ENCODE measurements at regions not wholly inside any gene's neighbourhood (a gene's known extent, or its start where the extent isn't known, plus 50 kb on each side); places are given as distances from the start of the nearest gene placed in this dataset.
"Not testable (repeated sequence)": the region's sequence is repeated elsewhere in the genome, so short reads cannot be mapped to it uniquely, and the experiment has no call there.

DNA sequence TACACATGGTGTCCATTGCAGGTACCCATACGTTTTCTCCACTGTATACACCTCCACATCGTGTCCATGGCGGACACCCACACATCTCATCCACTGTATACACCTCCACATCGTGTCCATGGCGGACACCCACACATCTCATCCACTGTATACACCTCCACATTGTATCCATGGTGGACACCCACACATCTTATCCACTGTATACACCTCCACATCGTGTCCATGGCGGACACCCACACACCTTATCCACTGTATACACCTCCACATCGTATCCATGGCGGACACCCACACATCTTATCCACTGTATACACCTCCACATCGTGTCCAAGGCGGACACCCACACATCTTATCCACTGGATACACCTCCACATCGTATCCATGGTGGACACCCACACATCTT, 50.4 kb upstream of the TTC34 start:
- DNase-seq (ENCODE audit: low spot score); intact Hi-C loops (cut with micrococcal nuclease; ENCODE audit: unreplicated experiment); H3K9me3 ChIP-seq (ENCODE audit: low read depth, low read length, poor library complexity, severe bottlenecking); H3K27ac ChIP-seq (ENCODE audit: low read depth, low read length, poor library complexity, severe bottlenecking); H3K4me3 ChIP-seq (ENCODE audit: low read depth, low read length, poor library complexity, severe bottlenecking); H3K36me3 ChIP-seq (ENCODE audit: insufficient read depth, low read length, poor library complexity, severe bottlenecking); CTCF ChIA-PET; BruUV-seq (replicated peaks); POLR2A ChIA-PET (ENCODE audit: low non-redundant PET); H3K4me1 ChIP-seq (ENCODE audit: insufficient read depth, low read length, poor library complexity, severe bottlenecking): not testable (repeated sequence)
- peaks cover 53% of the 10 kb centered on the region for H3K27me3 ChIP-seq (replicated peaks; ENCODE audit: insufficient read depth, low read depth, low read length, poor library complexity)

- TF ChIP-seq CTCF (conservative IDR thresholded peaks at IDR 0.05; ENCODE audit: low read depth, low read length) (no peak), EZH2 (IDR thresholded peaks at IDR 0.05; ENCODE audit: borderline replicate concordance, low read depth, low read length, poor library complexity, severe bottlenecking) (no peak)
- no peaks in the 10 kb centered on the region for H3K4me1 ChIP-seq (ENCODE audit: insufficient read depth, low read length, poor library complexity, severe bottlenecking)
- ChIA-PET CTCF (no interaction called here), POLR2A (ENCODE audit: low non-redundant PET) (no interaction called here)
- peaks cover under 1% of the 10 kb centered on the region for H3K9me3 ChIP-seq (ENCODE audit: low read depth, low read length, poor library complexity, severe bottlenecking)
- no peaks in the 10 kb centered on the region for H3K36me3 ChIP-seq (ENCODE audit: insufficient read depth, low read length, poor library complexity, severe bottlenecking)
- peaks cover 50% of the 10 kb centered on the region for H3K27me3 ChIP-seq (replicated peaks; ENCODE audit: insufficient read depth, low read depth, low read length, poor library complexity)
- intact Hi-C loops (cut with micrococcal nuclease; ENCODE audit: unreplicated experiment), result no loop called here
- no peak for DNase-seq (ENCODE audit: low spot score)
- no peak overlapping the region for H3K27ac ChIP-seq (ENCODE audit: low read depth, low read length, poor library complexity, severe bottlenecking)
- no TSS peak for BruUV-seq (replicated peaks)
- H3K4me3 ChIP-seq (ENCODE audit: low read depth, low read length, poor library complexity, severe bottlenecking), result no peak overlapping the region
Observed at GRCh38 chr1:2853711-2854110, 52.2 kb upstream of the TTC34 start.

- Histone ChIP-seq H3K9me3 (ENCODE audit: low read depth, low read length, poor library complexity, severe bottlenecking) (peaks cover 5% of the 10 kb centered on the region), H3K27ac (ENCODE audit: low read depth, low read length, poor library complexity, severe bottlenecking) (no peak overlapping the region), H3K4me1 (ENCODE audit: insufficient read depth, low read length, poor library complexity, severe bottlenecking) (no peaks in the 10 kb centered on the region), H3K27me3 (replicated peaks; ENCODE audit: insufficient read depth, low read depth, low read length, poor library complexity) (peaks cover 50% of the 10 kb centered on the region), H3K4me3 (ENCODE audit: low read depth, low read length, poor library complexity, severe bottlenecking) (no peak overlapping the region), H3K36me3 (ENCODE audit: insufficient read depth, low read length, poor library complexity, severe bottlenecking) (no peaks in the 10 kb centered on the region)
- intact Hi-C loops (cut with micrococcal nuclease; ENCODE audit: unreplicated experiment), result no loop called here
- ChIA-PET CTCF (no interaction called here), POLR2A (ENCODE audit: low non-redundant PET) (no interaction called here)
- no peak for DNase-seq (ENCODE audit: low spot score)
- BruUV-seq (replicated peaks), result no TSS peak
- TF ChIP-seq CTCF (conservative IDR thresholded peaks at IDR 0.05; ENCODE audit: low read depth, low read length) (no peak), EZH2 (IDR thresholded peaks at IDR 0.05; ENCODE audit: borderline replicate concordance, low read depth, low read length, poor library complexity, severe bottlenecking) (no peak)
Observed at GRCh38 chr1:2854151-2854550, 52.7 kb upstream of the TTC34 start.

DNA sequence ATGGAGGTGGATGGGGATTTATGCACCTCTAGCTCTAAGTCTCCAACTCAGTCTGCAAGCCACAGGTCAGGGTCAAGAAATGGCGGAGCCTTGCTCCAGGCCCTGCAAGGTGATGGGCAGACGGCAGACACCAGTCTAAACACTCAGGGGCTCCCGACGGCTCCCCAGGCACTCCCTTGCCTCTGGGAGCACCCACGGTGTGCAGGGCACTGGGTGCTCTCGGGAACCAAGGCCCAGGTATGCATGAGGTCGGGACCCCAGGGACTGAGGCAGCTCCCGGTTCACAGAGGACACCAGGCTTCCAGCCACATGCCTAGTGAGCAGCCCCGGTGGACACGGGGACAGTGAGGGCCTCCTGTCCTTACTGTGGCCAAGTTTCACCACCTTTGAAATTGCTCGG, 53.1 kb upstream of the TTC34 start:
- intact Hi-C loops (cut with micrococcal nuclease; ENCODE audit: unreplicated experiment), result no loop called here
- TF ChIP-seq EZH2 (IDR thresholded peaks at IDR 0.05; ENCODE audit: borderline replicate concordance, low read depth, low read length, poor library complexity, severe bottlenecking) (no peak), CTCF (conservative IDR thresholded peaks at IDR 0.05; ENCODE audit: low read depth, low read length) (no peak)
- CTCF ChIA-PET, result no interaction called here
- POLR2A ChIA-PET (ENCODE audit: low non-redundant PET), result no interaction called here
- Histone ChIP-seq H3K27ac (ENCODE audit: low read depth, low read length, poor library complexity, severe bottlenecking) (no peak overlapping the region), H3K9me3 (ENCODE audit: low read depth, low read length, poor library complexity, severe bottlenecking) (peaks cover 5% of the 10 kb centered on the region), H3K27me3 (replicated peaks; ENCODE audit: insufficient read depth, low read depth, low read length, poor library complexity) (peaks cover 49% of the 10 kb centered on the region), H3K4me1 (ENCODE audit: insufficient read depth, low read length, poor library complexity, severe bottlenecking) (no peaks in the 10 kb centered on the region), H3K36me3 (ENCODE audit: insufficient read depth, low read length, poor library complexity, severe bottlenecking) (no peaks in the 10 kb centered on the region), H3K4me3 (ENCODE audit: low read depth, low read length, poor library complexity, severe bottlenecking) (no peak overlapping the region)
- no TSS peak for BruUV-seq (replicated peaks)
- no peak for DNase-seq (ENCODE audit: low spot score)
